ENCODE measurements at regions not wholly inside any gene's neighbourhood (a gene's known extent, or its start where the extent isn't known, plus 50 kb on each side); places are given as distances from the start of the nearest gene placed in this dataset.

GRCh38 chr4:160159457-160159856, 1056.6 kb downstream of the RAPGEF2 start:
- no peak overlapping the region for H2AFZ ChIP-seq (ENCODE audit: insufficient read depth, low read length, poor library complexity)
- H4K12ac ChIP-seq (ENCODE audit: low read depth, low read length) = no peak overlapping the region
- no peaks in the 10 kb centered on the region for H3K79me2 ChIP-seq (ENCODE audit: control insufficient read depth, insufficient read depth, low read length, poor library complexity)
- H3K14ac ChIP-seq (ENCODE audit: low read length) = no peak overlapping the region
- no peak overlapping the region for H3K27ac ChIP-seq (ENCODE audit: low read depth, low read length)
- H2AK5ac ChIP-seq (ENCODE audit: low read length) = no peak overlapping the region
- H3K4ac ChIP-seq (ENCODE audit: low read depth, low read length) = no peak overlapping the region
- H3K4me3 ChIP-seq (ENCODE audit: low read depth, low read length) = no peak overlapping the region
- H3K9ac ChIP-seq (ENCODE audit: low read length) = no peak overlapping the region
- H3K4me2 ChIP-seq (ENCODE audit: low read length) = no peak overlapping the region
- no peaks in the 10 kb centered on the region for H3K4me1 ChIP-seq (ENCODE audit: control insufficient read depth in 1 of 2, insufficient read depth in 2 of 2, low read length in 2 of 2)
- H3K18ac ChIP-seq (ENCODE audit: low read length) = no peak overlapping the region
- H4K91ac ChIP-seq (ENCODE audit: low read depth, low read length) = no peak overlapping the region
- no peak overlapping the region for H2BK12ac ChIP-seq (ENCODE audit: low read length)
- no peaks in the 10 kb centered on the region for H3K36me3 ChIP-seq (ENCODE audit: control insufficient read depth in 1 of 2, insufficient read depth in 2 of 2, low read length in 2 of 2)
- H3K23ac ChIP-seq (ENCODE audit: low read length) = no peak overlapping the region
- peaks cover 3% of the 10 kb centered on the region for H3K9me3 ChIP-seq (ENCODE audit: insufficient read depth, low read depth, low read length)
- no peaks in the 10 kb centered on the region for H3K79me1 ChIP-seq (ENCODE audit: low read length)
- H2BK120ac ChIP-seq (ENCODE audit: insufficient read depth, low read length, poor library complexity) = no peak overlapping the region
- no peak overlapping the region for H2BK5ac ChIP-seq (ENCODE audit: low read depth, low read length, poor library complexity)
- H3K27me3 ChIP-seq (ENCODE audit: insufficient read depth, low read length) = no peaks in the 10 kb centered on the region
- no CpG with 5 or more reads among the region's 15 CpGs for WGBS (ENCODE audit: extremely low coverage, insufficient coverage, insufficient read length)
- no peak for DNase-seq
- no peak overlapping the region for H4K8ac ChIP-seq (ENCODE audit: low read depth, low read length)

- no peak overlapping the region for H3K4ac ChIP-seq (ENCODE audit: low read depth, low read length)
- no peak overlapping the region for H3K27ac ChIP-seq (ENCODE audit: low read depth, low read length)
- no peak overlapping the region for H2BK5ac ChIP-seq (ENCODE audit: low read depth, low read length, poor library complexity)
- no peak overlapping the region for H3K18ac ChIP-seq (ENCODE audit: low read length)
- no peaks in the 10 kb centered on the region for H3K4me1 ChIP-seq (ENCODE audit: control insufficient read depth in 1 of 2, insufficient read depth in 2 of 2, low read length in 2 of 2)
- no peak for DNase-seq
- H3K4me3 ChIP-seq (ENCODE audit: low read depth, low read length) = no peak overlapping the region
- no peak overlapping the region for H2BK12ac ChIP-seq (ENCODE audit: low read length)
- no peak overlapping the region for H3K9ac ChIP-seq (ENCODE audit: low read length)
- H3K23ac ChIP-seq (ENCODE audit: low read length) = no peak overlapping the region
- no peaks in the 10 kb centered on the region for H3K27me3 ChIP-seq (ENCODE audit: insufficient read depth, low read length)
- H4K8ac ChIP-seq (ENCODE audit: low read depth, low read length) = no peak overlapping the region
- no peak overlapping the region for H4K12ac ChIP-seq (ENCODE audit: low read depth, low read length)
- H3K36me3 ChIP-seq (ENCODE audit: control insufficient read depth in 1 of 2, insufficient read depth in 2 of 2, low read length in 2 of 2) = no peaks in the 10 kb centered on the region
- H2BK120ac ChIP-seq (ENCODE audit: insufficient read depth, low read length, poor library complexity) = no peak overlapping the region
- no peak overlapping the region for H3K4me2 ChIP-seq (ENCODE audit: low read length)
- no peak overlapping the region for H3K14ac ChIP-seq (ENCODE audit: low read length)
- H2AFZ ChIP-seq (ENCODE audit: insufficient read depth, low read length, poor library complexity) = no peak overlapping the region
- H3K9me3 ChIP-seq (ENCODE audit: insufficient read depth, low read depth, low read length) = peaks cover 3% of the 10 kb centered on the region
- no peaks in the 10 kb centered on the region for H3K79me1 ChIP-seq (ENCODE audit: low read length)
- H2AK5ac ChIP-seq (ENCODE audit: low read length) = no peak overlapping the region
- H4K91ac ChIP-seq (ENCODE audit: low read depth, low read length) = no peak overlapping the region
- no CpG with 5 or more reads among the region's 1 CpG for WGBS (ENCODE audit: extremely low coverage, insufficient coverage, insufficient read length)
- no peaks in the 10 kb centered on the region for H3K79me2 ChIP-seq (ENCODE audit: control insufficient read depth, insufficient read depth, low read length, poor library complexity)
Measured at GRCh38 chr4:160161026-160161425, 1058.1 kb downstream of the RAPGEF2 start.

- no peak overlapping the region for H3K14ac ChIP-seq (ENCODE audit: low read length)
- H2BK120ac ChIP-seq (ENCODE audit: insufficient read depth, low read length, poor library complexity) = no peak overlapping the region
- no CpG with 5 or more reads among the region's 8 CpGs for WGBS (ENCODE audit: extremely low coverage, insufficient coverage, insufficient read length)
- no peaks in the 10 kb centered on the region for H3K79me1 ChIP-seq (ENCODE audit: low read length)
- no peaks in the 10 kb centered on the region for H3K36me3 ChIP-seq (ENCODE audit: control insufficient read depth in 1 of 2, insufficient read depth in 2 of 2, low read length in 2 of 2)
- no peak overlapping the region for H3K18ac ChIP-seq (ENCODE audit: low read length)
- no peaks in the 10 kb centered on the region for H3K4me1 ChIP-seq (ENCODE audit: control insufficient read depth in 1 of 2, insufficient read depth in 2 of 2, low read length in 2 of 2)
- no peak overlapping the region for H2AK5ac ChIP-seq (ENCODE audit: low read length)
- H2BK5ac ChIP-seq (ENCODE audit: low read depth, low read length, poor library complexity) = no peak overlapping the region
- H3K4me2 ChIP-seq (ENCODE audit: low read length) = no peak overlapping the region
- no peak overlapping the region for H2AFZ ChIP-seq (ENCODE audit: insufficient read depth, low read length, poor library complexity)
- H4K12ac ChIP-seq (ENCODE audit: low read depth, low read length) = no peak overlapping the region
- no peak overlapping the region for H3K4me3 ChIP-seq (ENCODE audit: low read depth, low read length)
- H2BK12ac ChIP-seq (ENCODE audit: low read length) = no peak overlapping the region
- H3K9me3 ChIP-seq (ENCODE audit: insufficient read depth, low read depth, low read length) = peaks cover 7% of the 10 kb centered on the region
- H3K79me2 ChIP-seq (ENCODE audit: control insufficient read depth, insufficient read depth, low read length, poor library complexity) = no peaks in the 10 kb centered on the region
- no peak overlapping the region for H4K8ac ChIP-seq (ENCODE audit: low read depth, low read length)
- no peak overlapping the region for H3K9ac ChIP-seq (ENCODE audit: low read length)
- no peak for DNase-seq
- no peak overlapping the region for H4K91ac ChIP-seq (ENCODE audit: low read depth, low read length)
- no peak overlapping the region for H3K27ac ChIP-seq (ENCODE audit: low read depth, low read length)
- no peaks in the 10 kb centered on the region for H3K27me3 ChIP-seq (ENCODE audit: insufficient read depth, low read length)
- no peak overlapping the region for H3K4ac ChIP-seq (ENCODE audit: low read depth, low read length)
- H3K23ac ChIP-seq (ENCODE audit: low read length) = no peak overlapping the region
Measured at GRCh38 chr4:160175064-160175643, 1072.3 kb downstream of the RAPGEF2 start.

- no peaks in the 10 kb centered on the region for H3K79me2 ChIP-seq (ENCODE audit: control insufficient read depth, insufficient read depth, low read length, poor library complexity)
- no peak overlapping the region for H2BK5ac ChIP-seq (ENCODE audit: low read depth, low read length, poor library complexity)
- H3K9ac ChIP-seq (ENCODE audit: low read length) = no peak overlapping the region
- no peaks in the 10 kb centered on the region for H3K4me1 ChIP-seq (ENCODE audit: control insufficient read depth in 1 of 2, insufficient read depth in 2 of 2, low read length in 2 of 2)
- H3K27me3 ChIP-seq (ENCODE audit: insufficient read depth, low read length) = no peaks in the 10 kb centered on the region
- no peak overlapping the region for H2AK5ac ChIP-seq (ENCODE audit: low read length)
- H2AFZ ChIP-seq (ENCODE audit: insufficient read depth, low read length, poor library complexity) = no peak overlapping the region
- no peak overlapping the region for H3K18ac ChIP-seq (ENCODE audit: low read length)
- no CpG with 5 or more reads among the region's 2 CpGs for WGBS (ENCODE audit: extremely low coverage, insufficient coverage, insufficient read length)
- no peak overlapping the region for H3K4me2 ChIP-seq (ENCODE audit: low read length)
- H3K79me1 ChIP-seq (ENCODE audit: low read length) = no peaks in the 10 kb centered on the region
- no peak overlapping the region for H3K14ac ChIP-seq (ENCODE audit: low read length)
- H3K36me3 ChIP-seq (ENCODE audit: control insufficient read depth in 1 of 2, insufficient read depth in 2 of 2, low read length in 2 of 2) = no peaks in the 10 kb centered on the region
- no peak overlapping the region for H3K4me3 ChIP-seq (ENCODE audit: low read depth, low read length)
- no peaks in the 10 kb centered on the region for H3K9me3 ChIP-seq (ENCODE audit: insufficient read depth, low read depth, low read length)
- no peak overlapping the region for H3K23ac ChIP-seq (ENCODE audit: low read length)
- no peak overlapping the region for H3K27ac ChIP-seq (ENCODE audit: low read depth, low read length)
- no peak overlapping the region for H2BK12ac ChIP-seq (ENCODE audit: low read length)
- H4K12ac ChIP-seq (ENCODE audit: low read depth, low read length) = no peak overlapping the region
- H3K4ac ChIP-seq (ENCODE audit: low read depth, low read length) = no peak overlapping the region
- H2BK120ac ChIP-seq (ENCODE audit: insufficient read depth, low read length, poor library complexity) = no peak overlapping the region
- H4K91ac ChIP-seq (ENCODE audit: low read depth, low read length) = no peak overlapping the region
- H4K8ac ChIP-seq (ENCODE audit: low read depth, low read length) = no peak overlapping the region
- DNase-seq = peak in 1 of 2 donors; percentile 5
Measured at GRCh38 chr4:160180211-160180610, 1077.3 kb downstream of the RAPGEF2 start.
